ENCODE measurements at regions not wholly inside any gene's neighbourhood (a gene's known extent, or its start where the extent isn't known, plus 50 kb on each side); places are given as distances from the start of the nearest gene placed in this dataset.

DNA sequence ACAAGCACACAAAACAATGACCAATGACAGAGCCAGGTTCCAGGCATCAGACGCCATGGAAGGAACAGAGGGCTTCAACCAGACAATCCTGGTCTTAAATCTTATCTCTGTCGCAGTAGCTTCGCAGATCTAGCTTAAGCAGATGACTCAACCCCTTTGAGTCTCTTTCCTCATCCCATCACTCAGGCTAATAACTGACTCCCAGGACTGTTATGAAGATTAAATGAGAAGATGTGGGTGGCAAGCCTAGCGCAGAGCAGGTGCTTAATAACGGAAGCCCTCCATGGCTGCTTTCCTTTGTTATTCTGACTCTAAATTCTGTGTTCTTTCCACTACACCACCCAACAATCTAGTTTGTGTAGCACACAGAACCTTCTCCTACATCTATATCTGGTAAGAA is 110.9 kb downstream of the SLC24A2 start:
- H3K4me3 ChIP-seq (ENCODE audit: low read depth, low read length), result no peak overlapping the region
- TF ChIP-seq, protein P1, sequence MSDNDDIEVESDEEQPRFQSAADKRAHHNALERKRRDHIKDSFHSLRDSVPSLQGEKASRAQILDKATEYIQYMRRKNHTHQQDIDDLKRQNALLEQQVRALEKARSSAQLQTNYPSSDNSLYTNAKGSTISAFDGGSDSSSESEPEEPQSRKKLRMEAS (IDR thresholded peaks at IDR 0.05; ENCODE audit: low read depth, low read length), result no peak
- no peak for TF ChIP-seq MYC (IDR thresholded peaks at IDR 0.05; ENCODE audit: low read depth, low read length)
- no peak for TF ChIP-seq POLR2A (IDR thresholded peaks at IDR 0.05; ENCODE audit: extremely low read depth, insufficient read length)
- TF ChIP-seq, protein P2, sequence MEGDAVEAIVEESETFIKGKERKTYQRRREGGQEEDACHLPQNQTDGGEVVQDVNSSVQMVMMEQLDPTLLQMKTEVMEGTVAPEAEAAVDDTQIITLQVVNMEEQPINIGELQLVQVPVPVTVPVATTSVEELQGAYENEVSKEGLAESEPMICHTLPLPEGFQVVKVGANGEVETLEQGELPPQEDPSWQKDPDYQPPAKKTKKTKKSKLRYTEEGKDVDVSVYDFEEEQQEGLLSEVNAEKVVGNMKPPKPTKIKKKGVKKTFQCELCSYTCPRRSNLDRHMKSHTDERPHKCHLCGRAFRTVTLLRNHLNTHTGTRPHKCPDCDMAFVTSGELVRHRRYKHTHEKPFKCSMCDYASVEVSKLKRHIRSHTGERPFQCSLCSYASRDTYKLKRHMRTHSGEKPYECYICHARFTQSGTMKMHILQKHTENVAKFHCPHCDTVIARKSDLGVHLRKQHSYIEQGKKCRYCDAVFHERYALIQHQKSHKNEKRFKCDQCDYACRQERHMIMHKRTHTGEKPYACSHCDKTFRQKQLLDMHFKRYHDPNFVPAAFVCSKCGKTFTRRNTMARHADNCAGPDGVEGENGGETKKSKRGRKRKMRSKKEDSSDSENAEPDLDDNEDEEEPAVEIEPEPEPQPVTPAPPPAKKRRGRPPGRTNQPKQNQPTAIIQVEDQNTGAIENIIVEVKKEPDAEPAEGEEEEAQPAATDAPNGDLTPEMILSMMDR (IDR thresholded peaks at IDR 0.05; ENCODE audit: low read depth, low read length), result no peak
- DNase-seq (ENCODE audit: low read depth), result no peak

DNA sequence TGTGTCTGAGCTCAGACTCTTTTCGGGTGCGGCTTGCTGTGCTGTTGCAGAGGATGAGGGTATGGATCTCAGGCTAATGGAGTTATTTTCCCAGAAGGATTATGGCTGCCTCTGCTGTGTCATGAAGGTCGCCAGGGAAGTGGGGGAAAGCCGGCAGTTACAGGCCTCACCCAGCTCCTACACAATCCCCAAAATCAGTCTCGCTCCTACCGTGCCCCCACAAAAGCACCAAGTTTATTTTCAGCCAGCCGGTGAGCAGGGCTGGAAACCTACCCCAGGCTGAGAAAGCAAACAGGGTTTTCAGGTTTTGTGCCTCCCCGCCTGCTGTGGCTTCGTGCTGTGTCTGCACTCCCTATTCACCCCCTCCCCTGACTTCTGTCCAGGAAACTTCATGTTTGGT is 113.3 kb downstream of the SLC24A2 start:
- DNase-seq (ENCODE audit: low read depth), result no peak
- TF ChIP-seq MYC (IDR thresholded peaks at IDR 0.05; ENCODE audit: low read depth, low read length) (no peak), POLR2A (IDR thresholded peaks at IDR 0.05; ENCODE audit: extremely low read depth, insufficient read length) (no peak)
- TF ChIP-seq, protein P1 (IDR thresholded peaks at IDR 0.05; ENCODE audit: low read depth, low read length), result no peak
- TF ChIP-seq, protein P2 (IDR thresholded peaks at IDR 0.05; ENCODE audit: low read depth, low read length), result no peak
- no peak overlapping the region for H3K4me3 ChIP-seq (ENCODE audit: low read depth, low read length)

DNA sequence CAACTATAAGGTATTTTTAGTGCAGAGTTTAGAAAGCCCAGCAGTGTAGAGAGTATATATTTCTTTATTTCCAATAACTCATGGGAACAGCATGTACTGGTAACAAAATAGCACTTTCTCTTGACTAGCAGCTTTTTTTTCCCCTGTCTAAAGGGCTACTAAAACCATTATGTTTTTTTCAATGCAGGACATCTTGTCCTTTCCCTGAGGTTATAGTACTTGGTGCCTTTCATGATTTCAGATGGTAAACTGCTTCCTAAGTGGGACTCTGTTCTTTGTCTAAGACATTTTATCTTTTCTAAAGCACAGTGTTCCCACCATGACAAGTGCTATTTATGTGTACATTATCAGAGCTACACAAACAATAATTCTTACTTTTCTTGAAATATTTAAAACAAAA is 122.3 kb downstream of the SLC24A2 start:
- TF ChIP-seq, protein P1 (IDR thresholded peaks at IDR 0.05; ENCODE audit: low read depth, low read length), result no peak
- TF ChIP-seq, protein P2 (IDR thresholded peaks at IDR 0.05; ENCODE audit: low read depth, low read length), result no peak
- TF ChIP-seq MYC (IDR thresholded peaks at IDR 0.05; ENCODE audit: low read depth, low read length), result no peak
- no peak overlapping the region for H3K4me3 ChIP-seq (ENCODE audit: low read depth, low read length)
- DNase-seq (ENCODE audit: low read depth), result no peak

DNA sequence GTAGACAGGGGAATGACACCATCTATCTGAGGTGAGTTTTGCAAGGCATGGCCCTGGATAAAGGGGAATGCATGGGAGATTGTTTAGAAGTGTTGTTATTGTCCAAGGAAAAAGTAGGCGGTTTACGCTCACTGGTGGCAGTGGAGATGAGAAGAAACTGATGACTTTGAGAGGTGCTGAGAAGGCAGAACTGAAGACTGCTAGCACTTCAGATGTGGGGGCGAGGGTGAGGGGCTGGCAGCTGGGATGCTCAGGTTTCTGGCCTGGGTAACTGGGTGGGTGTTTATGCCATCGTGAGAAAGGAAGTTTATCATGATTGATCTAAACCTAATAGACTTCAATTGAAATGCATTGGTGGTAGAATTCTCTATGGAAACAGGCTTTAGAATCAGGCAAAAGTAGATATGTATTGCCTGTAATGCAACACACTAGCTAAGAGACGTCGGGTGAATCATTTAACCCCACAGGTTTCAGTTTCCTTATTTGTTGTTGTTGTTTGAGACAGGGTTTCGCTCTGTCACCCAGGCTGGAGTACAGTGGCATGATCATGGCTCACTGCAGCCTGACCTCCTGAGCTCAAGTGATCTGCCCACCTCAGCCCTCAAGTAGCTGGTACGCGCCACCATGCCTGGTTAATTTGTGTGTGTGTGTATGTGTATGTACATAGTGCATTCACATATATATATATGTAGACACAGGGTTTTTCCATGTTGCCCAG is 123.5 kb downstream of the SLC24A2 start:
- no peak for TF ChIP-seq MYC (IDR thresholded peaks at IDR 0.05; ENCODE audit: low read depth, low read length)
- TF ChIP-seq, protein P1 (IDR thresholded peaks at IDR 0.05; ENCODE audit: low read depth, low read length), result no peak
- TF ChIP-seq POLR2A (IDR thresholded peaks at IDR 0.05; ENCODE audit: extremely low read depth, insufficient read length), result no peak
- TF ChIP-seq, protein P2 (IDR thresholded peaks at IDR 0.05; ENCODE audit: low read depth, low read length), result no peak
- H3K4me3 ChIP-seq (ENCODE audit: low read depth, low read length), result no peak overlapping the region
- DNase-seq (ENCODE audit: low read depth), result no peak

DNA sequence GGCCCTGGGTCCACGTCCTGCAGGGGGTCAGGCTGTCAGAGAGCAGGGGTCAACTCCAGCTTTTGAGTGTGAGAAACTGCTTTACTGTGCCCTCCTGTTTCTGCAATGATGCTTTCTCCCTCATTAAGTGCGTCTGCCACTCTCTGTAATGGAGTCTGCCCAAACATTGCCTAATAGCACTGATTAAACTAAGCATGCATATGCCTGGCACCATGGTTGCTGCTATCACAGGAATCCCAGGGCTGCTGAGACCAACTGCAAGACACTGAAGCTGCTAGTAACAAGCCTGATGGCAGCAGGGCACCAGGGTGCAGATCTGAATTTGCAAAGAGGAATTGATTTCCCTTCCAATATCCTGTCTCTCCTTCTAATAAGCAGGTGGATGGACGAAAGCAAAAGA is 125.3 kb downstream of the SLC24A2 start:
- no peak overlapping the region for H3K4me3 ChIP-seq (ENCODE audit: low read depth, low read length)
- no peak for DNase-seq (ENCODE audit: low read depth)
- TF ChIP-seq, protein P2 (IDR thresholded peaks at IDR 0.05; ENCODE audit: low read depth, low read length), result no peak
- TF ChIP-seq, protein P1 (IDR thresholded peaks at IDR 0.05; ENCODE audit: low read depth, low read length), result no peak
- TF ChIP-seq MYC (IDR thresholded peaks at IDR 0.05; ENCODE audit: low read depth, low read length), result no peak
- no peak for TF ChIP-seq POLR2A (IDR thresholded peaks at IDR 0.05; ENCODE audit: extremely low read depth, insufficient read length)
